C1 segment of cervical spinal cord (tissue), 14 donors: ENCODE measurements at regions not wholly inside any gene's neighbourhood (a gene's known extent, or its start where the extent isn't known, plus 50 kb on each side); places are given as distances from the start of the nearest gene placed in this dataset.
"Not testable (repeated sequence)": the region's sequence is repeated elsewhere in the genome, so short reads cannot be mapped to it uniquely, and the experiment has no call there.

ENCODE experiments used
- DNase-seq, 14 donors: peaks; one replicate each; lab custom pipeline; 2025; lab: John Stamatoyannopoulos, UW

- DNase-seq, result not testable (repeated sequence)
Observed at GRCh38 chr4:8717470-8717869, 124.9 kb downstream of the CPZ start.

DNA sequence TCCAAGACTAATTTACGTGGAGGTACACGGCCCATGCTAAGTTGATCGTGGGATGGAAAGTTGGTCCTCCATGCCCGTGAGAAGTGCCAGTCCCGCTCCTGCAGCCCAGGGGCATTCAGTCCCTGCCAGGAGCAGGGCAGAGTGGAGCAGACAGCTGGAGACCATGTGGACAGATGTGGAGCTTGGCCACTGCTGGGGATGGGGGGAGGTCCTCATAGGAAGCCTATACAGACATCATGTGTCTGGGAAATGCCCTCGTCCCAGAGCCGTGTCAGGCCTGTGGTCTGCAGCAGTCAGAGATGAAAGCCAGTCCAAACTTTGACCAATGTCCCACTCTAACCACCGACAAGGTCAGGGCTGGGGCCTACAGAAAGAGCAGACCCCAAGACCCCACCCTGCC lies 118.4 kb downstream of the CPZ start:
- DNase-seq, result no peak

- no peak for DNase-seq
Observed at GRCh38 chr4:8710416-8710815, 117.9 kb downstream of the CPZ start.

DNA sequence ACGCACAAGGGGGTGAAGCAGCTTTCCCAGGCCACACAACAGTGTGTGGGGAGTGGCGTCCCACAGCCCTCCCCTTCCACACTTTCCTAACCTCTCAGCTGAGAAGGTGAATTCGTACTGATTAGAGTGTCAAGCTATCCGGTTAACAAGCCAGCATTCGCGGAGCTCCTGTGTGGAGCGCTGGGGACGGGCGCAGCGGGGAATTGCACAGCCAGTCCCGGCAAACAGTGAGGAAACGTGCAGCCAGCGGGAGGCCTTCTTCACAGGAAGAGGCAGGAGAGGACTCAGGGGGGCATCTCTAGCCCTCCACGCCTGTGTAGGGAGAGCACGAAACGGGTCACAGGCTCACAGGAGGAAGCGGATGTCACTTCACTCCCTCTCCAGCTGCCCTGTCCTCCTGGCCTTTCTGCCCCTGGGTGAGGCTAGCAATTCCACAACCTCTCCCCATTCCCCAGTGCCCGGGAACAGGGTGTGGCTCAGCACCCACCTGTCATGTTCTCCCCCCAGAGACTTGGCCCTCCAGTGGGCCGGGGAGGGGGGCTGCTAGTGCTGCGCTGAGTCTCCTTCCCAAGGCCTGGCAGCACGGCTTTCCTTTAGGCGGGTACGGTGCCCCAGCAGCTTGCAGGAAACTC lies 117.3 kb downstream of the CPZ start:
- no peak for DNase-seq

DNA sequence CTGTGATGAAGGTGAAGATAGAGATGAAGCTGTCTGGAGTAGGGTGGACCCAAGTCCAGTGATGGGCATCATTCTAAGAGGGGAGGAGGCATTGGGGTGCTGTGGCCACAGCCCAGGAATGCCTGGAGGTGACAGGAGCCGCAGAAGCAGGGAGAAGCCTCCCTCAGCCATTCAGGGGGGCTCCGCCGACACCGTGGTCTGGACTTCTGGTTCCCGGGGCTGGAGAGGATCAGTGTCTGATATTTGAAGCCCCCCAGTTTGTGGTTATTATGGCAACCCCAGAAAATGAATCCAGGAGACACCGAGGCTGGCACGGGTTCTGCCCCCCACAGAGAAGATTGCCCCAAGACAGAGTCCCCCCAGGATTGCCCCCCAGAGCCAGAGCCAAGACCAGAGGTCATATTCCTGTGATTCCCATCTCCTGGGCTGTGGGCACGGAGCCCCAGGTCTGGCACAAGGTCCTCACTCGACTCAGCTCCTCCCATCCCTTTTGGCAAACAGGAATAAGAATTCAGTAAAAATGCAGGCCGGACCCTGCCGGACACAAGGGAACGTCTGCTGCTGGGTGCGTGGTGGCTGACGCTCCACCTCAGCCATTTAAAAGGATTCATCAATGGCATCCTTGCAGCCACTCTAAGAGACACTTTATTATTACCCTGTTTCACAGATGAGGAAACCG lies 116.6 kb downstream of the CPZ start:
- DNase-seq, result no peak

GRCh38 chr4:8708401-8709021 lies 115.9 kb downstream of the CPZ start:
- no peak for DNase-seq

GRCh38 chr4:8707045-8707781 lies 114.6 kb downstream of the CPZ start:
- DNase-seq, result no peak

DNA sequence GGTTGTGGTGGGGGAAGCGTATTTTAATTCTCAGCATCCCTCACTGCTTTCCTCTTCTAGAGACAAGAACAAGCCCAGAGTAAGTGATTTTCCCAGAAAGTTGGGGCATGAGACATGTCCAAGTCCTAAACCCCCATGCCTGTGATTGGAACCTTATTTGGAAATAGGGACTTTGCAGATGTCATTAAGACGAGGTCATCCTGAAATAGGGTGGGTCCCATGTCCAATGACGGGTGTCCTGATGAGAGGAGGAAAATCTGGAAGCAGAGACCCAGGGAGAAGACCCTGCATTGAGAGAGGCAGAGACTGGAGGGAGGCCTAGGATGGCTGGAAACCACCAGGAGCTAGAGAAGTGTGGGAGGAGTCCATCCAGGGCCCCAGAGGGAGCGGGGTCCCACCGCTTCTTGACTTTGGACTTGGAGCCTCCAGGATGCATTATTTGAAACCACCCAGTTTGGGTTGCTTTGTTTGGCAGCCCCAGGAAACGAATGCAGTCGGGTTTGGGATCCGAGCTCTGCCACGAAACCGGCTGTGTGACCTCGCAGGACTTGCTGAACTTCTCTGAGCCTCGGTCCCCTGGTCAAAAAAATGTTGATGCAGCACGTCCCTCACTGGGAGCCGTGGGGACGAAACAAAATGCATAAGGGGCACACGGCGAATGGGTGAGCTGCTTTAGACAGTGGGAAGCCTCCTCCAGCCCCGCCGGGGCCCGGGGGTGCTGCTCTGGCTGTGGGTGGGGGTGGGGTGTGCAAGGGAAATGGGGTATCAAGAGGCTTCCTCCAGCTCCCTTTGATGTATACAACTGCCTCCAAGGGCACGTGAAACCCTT lies 113.9 kb downstream of the CPZ start:
- no peak for DNase-seq

DNA sequence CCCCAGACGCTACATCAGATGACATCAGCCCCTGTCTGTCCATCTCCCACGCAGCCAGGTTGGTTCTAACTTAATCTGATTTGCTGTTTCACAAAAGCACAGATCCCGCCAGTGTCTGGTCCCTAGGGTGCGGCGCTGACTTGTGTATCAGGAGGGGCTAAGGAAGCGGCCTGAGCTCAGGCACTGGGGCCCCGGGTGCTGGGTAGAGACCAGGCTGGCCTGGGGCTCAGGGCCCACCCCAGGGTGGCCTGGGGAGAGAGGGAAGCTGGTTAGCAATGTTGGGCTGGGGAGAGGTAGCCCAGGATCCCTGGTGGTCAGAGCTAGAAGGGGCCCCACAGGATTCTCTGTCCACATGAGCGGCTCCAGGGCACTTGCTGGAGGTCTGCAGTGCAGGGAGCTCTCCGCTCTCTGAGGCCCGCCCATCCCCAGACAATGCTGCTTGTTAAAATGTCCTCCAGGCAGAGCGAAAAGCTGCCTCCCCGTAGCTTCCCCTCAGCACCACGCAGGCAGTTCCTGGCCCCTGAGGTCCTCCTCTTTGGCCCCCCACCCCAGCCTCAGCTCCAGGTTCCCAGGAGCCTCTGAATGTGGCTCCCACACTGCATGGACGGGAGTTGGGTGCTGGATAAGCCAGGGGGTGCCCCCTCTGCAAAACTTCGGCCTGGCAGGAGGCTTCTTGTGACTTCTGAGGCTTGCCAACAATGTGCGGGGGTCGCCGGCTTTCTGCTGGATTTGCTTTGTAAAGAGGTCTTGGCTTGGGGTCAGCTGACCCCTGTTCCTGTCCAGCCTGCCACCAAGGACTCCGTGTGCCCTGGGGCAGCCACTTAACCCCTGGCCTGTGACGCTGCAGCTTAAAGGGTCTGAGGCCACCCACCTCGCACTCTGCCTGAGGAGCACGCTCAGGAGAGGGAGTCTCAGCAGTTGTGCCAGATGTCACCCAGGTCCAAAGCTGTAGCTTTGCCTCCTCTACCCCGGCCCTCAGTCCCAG lies 112.9 kb downstream of the CPZ start:
- no peak for DNase-seq

- no peak for DNase-seq
Observed at GRCh38 chr4:8704632-8705031, 112.1 kb downstream of the CPZ start.

DNA sequence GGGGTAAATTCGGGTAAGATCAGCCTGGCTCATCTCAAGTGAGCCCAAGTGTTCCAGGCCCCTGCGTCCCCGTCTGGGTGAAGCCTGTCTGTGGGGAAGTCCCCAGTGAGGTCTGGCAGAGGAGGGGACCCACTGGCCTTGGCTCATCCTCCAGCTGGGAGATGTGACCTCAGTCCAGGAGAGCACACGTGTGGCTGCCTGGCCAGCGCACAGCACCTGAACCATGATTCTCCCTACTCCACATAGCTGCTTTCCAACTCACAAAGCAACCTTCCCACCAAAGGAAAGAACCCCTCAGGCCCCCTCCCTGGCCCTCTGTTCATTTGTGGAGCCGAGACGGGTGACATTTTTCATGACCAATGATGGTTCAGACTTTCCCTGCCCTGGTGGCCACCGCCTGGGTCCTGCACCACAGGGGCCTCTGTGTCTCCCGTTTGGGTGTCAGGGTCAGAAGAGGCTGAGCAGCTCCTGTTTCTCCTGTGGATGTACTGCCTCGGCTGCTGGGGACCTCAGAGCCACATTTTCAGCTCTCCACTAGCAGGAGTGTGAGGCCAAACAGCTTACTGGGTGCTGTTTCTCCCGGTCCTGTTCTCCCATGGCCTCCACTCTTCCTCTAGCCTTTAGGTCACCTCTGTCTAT lies 111.4 kb downstream of the CPZ start:
- no peak for DNase-seq

DNA sequence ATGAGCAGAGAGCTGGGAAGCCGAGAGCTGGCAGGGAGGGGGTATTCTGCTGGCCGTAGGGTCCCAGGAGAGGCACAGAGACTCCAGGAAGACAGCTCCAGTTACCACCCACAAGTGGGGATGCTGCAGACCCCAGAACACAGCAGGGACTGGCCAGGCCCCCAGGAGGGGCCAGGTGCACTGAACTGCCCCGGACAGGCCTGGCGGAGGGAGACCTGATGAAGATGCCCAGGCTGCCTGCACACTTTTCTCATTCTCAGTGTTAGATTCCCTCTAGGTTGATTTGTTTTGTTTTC lies 110.8 kb downstream of the CPZ start:
- no peak for DNase-seq

DNA sequence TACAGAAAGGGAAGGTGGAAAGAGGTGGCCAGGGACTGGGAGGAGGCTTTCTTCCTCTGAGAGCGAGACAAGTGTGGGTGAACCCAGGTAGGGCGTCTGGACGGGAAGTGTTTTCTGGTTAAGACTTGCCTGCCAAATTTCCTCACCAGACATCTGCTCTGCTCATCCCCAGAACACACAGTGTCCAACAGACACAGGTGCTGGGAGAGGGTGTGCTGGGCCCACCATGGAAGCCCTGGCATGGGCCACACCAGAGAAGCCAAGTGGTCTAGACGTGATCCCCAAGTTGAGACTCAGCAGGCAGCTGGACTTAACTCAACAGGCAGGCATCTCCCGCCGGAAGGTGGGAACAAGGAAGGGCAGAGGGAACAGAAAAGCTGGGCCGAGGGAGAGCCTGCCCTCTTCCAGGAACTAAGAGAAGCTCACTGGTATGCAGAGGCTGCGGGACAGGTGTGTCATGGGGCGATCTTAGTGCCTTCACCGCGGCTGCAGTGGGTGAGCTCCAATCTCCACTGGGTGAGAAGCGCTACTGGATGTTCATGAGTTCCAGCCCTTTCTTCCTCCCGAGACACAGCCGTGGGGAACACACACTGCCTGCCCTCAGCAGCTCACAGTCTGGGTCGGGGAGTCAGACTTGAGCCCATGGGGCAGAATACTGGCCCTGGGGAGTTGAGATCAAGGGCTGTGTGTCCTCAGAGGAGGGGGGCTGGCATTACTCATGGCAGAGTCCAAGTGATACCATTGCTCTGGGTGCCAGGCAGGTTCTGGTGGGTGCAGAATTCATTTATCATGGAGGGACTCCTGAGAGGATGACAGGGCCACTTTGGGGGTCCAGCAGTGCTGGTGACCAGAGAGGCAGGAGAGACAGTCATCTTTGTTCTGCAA lies 110.2 kb downstream of the CPZ start:
- no peak for DNase-seq

GRCh38 chr4:8702020-8702495 lies 109.5 kb downstream of the CPZ start:
- no peak for DNase-seq

DNA sequence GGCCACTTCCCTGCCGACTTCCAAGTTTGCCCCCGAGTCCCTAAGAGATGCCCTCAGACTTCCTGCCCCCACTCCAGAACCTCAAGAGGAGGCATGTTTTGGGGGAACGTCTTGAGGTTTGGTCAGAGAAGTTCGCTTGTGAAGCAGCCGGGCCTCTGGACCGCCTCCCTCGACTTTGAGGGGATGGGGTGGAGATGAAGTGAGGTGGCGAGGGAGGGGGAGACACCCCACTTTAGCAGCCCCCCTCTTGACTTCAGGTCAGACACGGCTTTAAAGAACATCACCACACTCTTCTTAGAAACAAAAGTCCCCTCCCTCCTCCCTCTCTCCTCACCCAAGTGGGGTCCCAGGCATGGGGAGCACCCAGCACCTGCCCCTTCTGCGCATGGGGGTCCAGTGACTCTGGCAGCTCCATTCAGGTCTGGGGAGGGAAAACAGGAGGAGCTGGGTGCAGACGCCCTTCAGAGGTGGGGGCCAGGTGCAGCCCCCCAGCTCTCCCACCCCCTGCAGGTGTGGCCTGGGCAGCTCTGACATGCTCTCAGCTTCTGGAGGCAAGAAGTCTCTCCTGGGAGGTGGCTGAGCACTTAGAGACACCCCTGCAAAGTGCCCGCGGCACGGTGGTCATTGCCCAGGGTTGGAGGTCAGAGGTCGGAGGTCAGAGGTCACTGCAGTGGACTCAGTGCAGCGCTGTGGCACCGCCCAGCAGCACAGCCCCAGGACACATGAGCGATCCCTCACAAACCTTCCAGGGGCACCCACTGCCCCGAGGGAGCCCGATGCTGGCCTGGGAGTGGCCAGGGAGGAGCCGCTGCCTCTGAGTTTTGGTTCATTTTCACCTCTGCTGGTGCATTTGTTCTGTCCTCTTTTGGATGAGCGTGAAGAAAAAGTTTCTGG lies 108.8 kb downstream of the CPZ start:
- DNase-seq, result no peak

DNA sequence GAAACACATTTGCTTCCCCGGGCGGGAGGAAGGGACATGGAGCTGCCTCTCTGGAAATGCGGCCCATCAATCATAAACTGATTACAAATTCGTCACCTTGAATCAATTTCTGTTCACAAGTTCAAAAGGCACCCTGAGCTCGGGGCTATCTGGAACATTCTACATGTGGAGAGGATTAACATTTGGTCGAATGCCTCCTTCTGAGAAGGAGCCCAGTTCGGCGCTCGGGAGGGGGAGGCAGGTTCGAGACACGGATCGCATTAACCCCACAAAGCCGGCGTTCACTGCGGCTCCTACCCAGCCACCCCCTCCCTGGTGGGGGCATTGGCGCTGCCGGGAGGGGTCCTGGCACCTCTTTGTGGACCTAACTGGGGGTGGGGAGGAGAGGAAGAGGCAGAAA lies 108.0 kb downstream of the CPZ start:
- no peak for DNase-seq

GRCh38 chr4:8699479-8700145 lies 107.0 kb downstream of the CPZ start:
- DNase-seq, result no peak

DNA sequence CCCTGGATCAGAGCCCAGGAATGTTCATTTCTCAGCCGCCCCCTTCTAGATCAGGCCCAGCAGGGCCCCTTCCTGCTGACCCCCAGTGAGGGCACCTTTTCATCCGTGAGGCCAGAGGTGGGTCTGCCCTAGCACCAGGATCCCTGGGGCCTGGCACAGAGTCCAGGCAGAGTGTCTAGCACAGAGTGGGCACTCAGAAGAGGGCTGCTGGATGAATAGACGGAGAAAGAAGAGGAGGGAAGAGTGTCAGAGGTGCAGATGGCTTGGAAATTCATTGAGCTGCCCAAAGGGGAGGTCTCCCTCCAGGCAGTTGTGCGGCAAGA lies 106.5 kb downstream of the CPZ start:
- no peak for DNase-seq
